ENCODE measurements at regions not wholly inside any gene's neighbourhood (a gene's known extent, or its start where the extent isn't known, plus 50 kb on each side); places are given as distances from the start of the nearest gene placed in this dataset.
A peak's percentile ranks its signal among the peaks of the same experiment; 100 is the strongest.

- H3K27me3 ChIP-seq = no peaks in the 10 kb centered on the region
- no peak for TF ChIP-seq POLR2A (IDR thresholded peaks at IDR 0.05)
- TF ChIP-seq CTCF (IDR thresholded peaks at IDR 0.05) = no peak
- no peak overlapping the region for H3K27ac ChIP-seq
- intact Hi-C loops (cut with DNase I) = no loop called here
- no peaks in the 10 kb centered on the region for H3K9me3 ChIP-seq (replicated peaks in 1 of 3)
- WGBS, 4 donors = 64 to 75% (median 69%) methylated on average over 1 of the region's 1 CpG
- no peak overlapping the region for H3K4me3 ChIP-seq
- no peaks in the 10 kb centered on the region for H3K4me1 ChIP-seq (replicated peaks in 1 of 2)
- no peaks in the 10 kb centered on the region for H3K36me3 ChIP-seq (replicated peaks in 1 of 2)
- DNase-seq = no peak
Measured at GRCh38 chr9:118165451-118165850, 461.2 kb downstream of the TLR4 start.

- H3K27ac ChIP-seq = no peak overlapping the region
- peak; percentile 18 to 74 (median 39) for DNase-seq
- no peaks in the 10 kb centered on the region for H3K27me3 ChIP-seq
- no peak overlapping the region for H3K4me3 ChIP-seq
- TF ChIP-seq CTCF (IDR thresholded peaks at IDR 0.05) (peak; percentile 44 to 63 (median 56)), POLR2A (IDR thresholded peaks at IDR 0.05) (no peak)
- intact Hi-C loops (cut with DNase I) = no loop called here
- no peaks in the 10 kb centered on the region for H3K36me3 ChIP-seq (replicated peaks in 1 of 2)
- 36 to 42% (median 39%) methylated on average over 6 of the region's 6 CpGs for WGBS, 4 donors
- no peaks in the 10 kb centered on the region for H3K4me1 ChIP-seq (replicated peaks in 1 of 2)
- no peaks in the 10 kb centered on the region for H3K9me3 ChIP-seq (replicated peaks in 1 of 3)
Measured at GRCh38 chr9:118170032-118170955, 466.1 kb downstream of the TLR4 start.

DNA sequence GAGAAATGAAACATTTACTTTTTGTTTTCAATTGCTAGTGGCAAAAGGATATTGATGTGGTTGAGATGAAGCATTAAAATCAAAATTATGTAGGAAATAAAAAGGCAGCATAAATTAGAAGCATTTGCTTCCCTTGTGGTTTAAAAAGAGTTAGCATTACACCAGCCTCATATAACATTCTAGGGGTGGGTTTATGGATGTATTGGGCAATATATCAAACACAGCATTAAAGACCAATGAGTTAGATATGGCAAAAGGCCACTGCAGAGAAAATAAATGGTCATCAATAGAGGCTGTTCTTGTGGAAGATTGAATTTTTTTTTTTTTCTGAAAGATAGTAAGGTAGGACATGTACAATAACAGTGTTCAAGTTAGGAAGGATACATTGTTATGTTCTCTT, 473.0 kb downstream of the TLR4 start:
- no peaks in the 10 kb centered on the region for H3K36me3 ChIP-seq (replicated peaks in 1 of 2)
- DNase-seq = no peak
- no peak overlapping the region for H3K4me3 ChIP-seq
- H3K9me3 ChIP-seq (replicated peaks in 1 of 3) = no peaks in the 10 kb centered on the region
- H3K27me3 ChIP-seq = no peaks in the 10 kb centered on the region
- TF ChIP-seq POLR2A (IDR thresholded peaks at IDR 0.05) = no peak
- TF ChIP-seq CTCF (IDR thresholded peaks at IDR 0.05) = no peak
- H3K4me1 ChIP-seq (replicated peaks in 1 of 2) = no peaks in the 10 kb centered on the region
- intact Hi-C loops (cut with DNase I) = no loop called here
- no peak overlapping the region for H3K27ac ChIP-seq

DNA sequence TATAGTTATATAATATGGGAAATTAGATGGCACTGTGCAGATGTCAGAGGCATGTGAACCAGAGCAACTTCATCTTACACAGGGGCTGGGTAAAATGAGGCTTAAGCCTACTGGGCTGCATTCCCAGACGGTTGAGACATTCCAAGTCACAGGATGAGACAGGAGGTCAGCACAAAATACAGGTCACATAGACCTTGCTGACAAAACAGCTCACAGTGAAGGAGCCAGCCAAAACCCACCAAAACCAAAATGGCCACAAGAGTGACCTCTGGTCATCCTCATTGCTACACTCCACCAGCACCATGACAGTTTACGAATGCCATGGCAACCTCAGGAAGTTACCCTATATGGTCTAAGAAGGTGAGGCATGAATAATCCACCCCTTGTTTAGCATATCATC, 479.4 kb downstream of the TLR4 start:
- no peaks in the 10 kb centered on the region for H3K4me1 ChIP-seq (replicated peaks in 1 of 2)
- DNase-seq = no peak
- intact Hi-C loops (cut with DNase I) = no loop called here
- H3K27me3 ChIP-seq = no peaks in the 10 kb centered on the region
- H3K4me3 ChIP-seq = no peak overlapping the region
- TF ChIP-seq CTCF (IDR thresholded peaks at IDR 0.05) = no peak
- TF ChIP-seq POLR2A (IDR thresholded peaks at IDR 0.05) = no peak
- no peaks in the 10 kb centered on the region for H3K36me3 ChIP-seq (replicated peaks in 1 of 2)
- no peak overlapping the region for H3K27ac ChIP-seq
- WGBS, 4 donors = 73 to 77% (median 74%) methylated on average over 2 of the region's 2 CpGs
- no peaks in the 10 kb centered on the region for H3K9me3 ChIP-seq (replicated peaks in 1 of 3)

All from adrenal gland (tissue), 9 donors.